Right hindlimb (tissue), 1 donor: ENCODE measurements at regions not wholly inside any gene's neighbourhood (a gene's known extent, or its start where the extent isn't known, plus 50 kb on each side); places are given as distances from the start of the nearest gene placed in this dataset.
"Not testable (repeated sequence)": the region's sequence is repeated elsewhere in the genome, so short reads cannot be mapped to it uniquely, and the experiment has no call there.

ENCODE experiments used
- DNase-seq: peaks from one replicate; pipeline ENCODE4 v3.0.0-alpha.2; 2018

DNA sequence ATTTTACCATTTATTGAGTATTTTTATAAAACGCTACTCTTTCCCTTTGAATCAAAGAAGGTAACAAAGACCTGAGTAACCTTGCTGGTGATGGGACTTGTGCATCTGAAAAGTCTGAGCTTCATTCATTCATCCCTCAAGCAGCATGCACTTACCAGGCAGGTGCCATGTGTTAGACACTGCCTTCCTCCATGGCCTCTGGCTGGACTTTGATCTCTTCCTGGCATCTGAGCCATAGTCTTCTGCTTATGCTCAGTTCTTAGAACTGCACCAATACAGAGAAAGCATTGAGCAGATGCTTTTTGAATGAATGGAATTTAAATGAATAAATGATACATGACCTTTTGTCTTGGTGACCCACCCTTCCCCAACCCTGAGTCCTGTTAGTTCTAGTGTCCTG lies 251.4 kb upstream of the COPS8 start:
- no peak for DNase-seq

DNA sequence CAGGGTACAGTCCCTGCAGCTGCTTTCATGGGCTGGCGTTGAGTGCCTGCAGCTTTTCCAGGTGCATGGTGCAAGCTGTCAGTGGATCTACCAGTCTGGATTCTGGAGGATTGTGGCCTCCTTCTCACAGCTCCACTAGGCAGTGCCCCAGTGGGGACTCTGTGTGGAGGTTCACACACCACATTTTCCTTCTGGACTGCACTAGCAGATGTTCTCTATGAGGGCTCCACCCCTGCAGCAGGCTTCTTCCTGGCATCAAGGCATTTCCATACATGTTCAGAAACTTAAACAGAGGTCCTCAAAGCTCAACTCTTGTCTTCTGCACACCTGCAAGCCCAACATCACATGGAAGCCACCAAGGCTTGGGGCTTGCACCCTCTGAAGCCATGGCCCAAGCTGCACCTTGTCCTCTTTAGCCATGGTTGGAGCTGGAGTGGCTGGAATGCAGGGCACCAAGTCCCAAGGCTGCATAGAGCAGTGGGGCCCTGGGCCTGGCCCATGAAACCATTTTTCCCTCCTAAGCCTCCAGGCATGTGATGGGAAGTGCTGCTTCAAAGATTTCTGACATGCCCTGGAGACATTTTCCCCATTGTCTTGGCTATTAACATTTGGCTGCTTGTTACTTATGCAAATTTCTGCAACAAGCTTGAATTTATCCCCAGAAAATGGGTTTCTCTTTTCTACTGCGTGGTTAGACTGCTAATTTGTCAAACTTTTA lies 250.2 kb upstream of the COPS8 start:
- DNase-seq = no peak

DNA sequence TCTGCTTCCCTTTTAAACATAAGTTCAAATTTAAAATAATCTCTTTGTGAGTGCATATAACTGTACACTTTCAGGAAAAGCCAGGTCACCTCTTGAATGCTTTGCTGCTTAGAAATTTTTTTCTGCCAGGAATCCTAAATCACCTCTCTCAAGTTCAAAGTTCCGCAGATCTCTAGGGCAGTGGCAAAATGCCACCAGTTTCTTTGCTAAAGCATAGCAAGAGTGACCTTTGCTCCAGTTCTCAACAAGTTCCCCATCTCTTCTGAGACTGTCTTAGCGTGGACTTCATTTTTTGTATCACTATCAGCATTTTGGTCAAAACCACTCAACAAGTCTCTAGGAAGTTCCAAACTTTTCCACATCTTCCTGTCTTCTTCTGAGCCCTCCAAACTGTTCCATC lies 249.7 kb upstream of the COPS8 start:
- not testable (repeated sequence) for DNase-seq

DNA sequence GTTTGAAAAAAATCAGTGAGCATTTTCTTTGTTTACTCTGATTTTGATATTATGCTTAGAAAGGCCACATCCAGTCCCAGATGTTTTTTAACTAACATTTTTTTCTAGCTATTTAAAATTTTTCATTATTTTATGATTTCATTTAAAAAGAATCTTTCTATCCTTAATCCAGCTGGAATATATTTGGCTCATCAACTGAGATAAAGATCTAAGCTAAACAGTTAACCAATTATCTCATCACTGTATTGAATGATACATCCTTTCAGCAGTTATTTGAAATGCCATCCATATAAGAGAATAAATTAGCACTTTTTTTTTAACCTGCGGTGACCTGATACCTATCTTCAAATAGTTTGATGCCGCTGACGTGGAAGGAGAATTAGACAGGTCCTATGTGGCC lies 245.5 kb upstream of the COPS8 start:
- DNase-seq = no peak

DNA sequence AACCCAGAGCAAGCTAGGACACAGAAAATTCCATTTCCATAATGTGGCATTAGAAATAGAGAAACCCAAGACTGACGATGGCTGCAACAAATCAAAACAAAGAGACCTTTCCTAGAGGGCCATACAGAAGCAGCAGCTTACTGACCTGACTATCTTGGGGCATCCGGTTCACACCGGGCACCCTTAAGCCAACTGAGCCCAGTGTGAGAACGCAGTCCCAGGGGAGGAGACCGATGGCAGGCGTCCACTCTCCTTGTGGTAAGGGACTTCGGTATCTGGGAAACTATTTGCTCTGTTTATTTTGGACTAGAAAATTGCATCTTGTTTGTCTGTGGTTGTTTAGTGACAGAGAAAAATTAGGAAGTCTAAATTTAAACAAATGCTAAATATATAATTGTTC lies 244.8 kb upstream of the COPS8 start:
- DNase-seq = no peak

DNA sequence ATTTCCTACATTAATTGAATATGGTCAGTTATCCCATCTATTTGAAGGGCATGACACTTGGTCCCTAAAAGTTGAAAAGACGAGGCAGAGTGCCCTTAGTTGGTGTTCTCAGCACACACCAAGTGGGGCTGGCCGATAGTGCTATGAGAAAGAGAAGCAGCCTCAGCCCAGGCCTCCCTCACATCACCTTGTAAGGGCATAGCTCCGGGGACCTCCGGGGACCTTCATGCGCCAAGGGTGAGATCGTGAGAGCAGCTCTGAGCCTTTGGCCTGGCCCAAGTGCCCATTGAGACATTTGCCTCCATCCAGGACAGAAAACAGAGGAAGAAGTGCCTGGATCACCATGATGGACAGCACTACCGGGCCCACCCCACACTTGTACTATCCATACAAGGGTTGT lies 244.3 kb upstream of the COPS8 start:
- no peak for DNase-seq

DNA sequence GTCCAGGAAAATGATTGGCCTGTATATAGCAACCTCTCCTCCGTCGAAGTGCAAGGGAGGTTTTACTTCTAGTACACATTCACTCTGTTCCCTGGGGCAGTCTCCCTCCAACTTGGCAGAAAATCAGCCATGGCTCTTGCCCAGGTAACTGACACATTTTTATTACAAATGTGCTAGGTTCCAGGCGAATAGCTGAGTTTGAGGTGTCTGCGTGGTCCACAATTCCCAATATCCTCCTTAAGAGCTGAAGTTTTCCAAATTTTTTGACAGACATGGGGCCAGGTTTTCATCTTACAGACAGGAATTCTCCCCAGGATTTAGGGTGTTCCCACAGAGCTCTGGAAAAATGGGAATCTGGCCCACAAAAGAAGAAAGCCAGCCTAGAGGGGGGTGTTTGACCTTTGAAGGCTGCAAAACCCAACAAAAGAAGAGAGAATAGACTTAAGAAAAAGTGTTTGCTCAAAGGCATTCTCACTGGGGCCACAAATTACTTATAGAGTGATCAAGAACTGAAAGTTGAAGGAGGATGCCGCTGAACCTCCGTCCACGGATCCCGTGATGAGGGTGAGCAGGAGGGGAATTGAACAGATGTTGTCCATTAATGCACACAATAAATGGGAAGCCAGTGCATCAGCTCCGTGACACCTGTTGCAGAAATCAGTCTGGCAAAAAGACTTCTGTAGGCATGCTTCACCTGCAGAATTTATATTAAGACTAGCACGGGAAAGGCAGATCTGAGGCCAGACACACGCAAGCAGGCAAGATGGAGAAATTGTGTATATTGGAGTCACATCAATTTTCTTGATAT lies 242.3 kb upstream of the COPS8 start:
- DNase-seq = peak; percentile 78

DNA sequence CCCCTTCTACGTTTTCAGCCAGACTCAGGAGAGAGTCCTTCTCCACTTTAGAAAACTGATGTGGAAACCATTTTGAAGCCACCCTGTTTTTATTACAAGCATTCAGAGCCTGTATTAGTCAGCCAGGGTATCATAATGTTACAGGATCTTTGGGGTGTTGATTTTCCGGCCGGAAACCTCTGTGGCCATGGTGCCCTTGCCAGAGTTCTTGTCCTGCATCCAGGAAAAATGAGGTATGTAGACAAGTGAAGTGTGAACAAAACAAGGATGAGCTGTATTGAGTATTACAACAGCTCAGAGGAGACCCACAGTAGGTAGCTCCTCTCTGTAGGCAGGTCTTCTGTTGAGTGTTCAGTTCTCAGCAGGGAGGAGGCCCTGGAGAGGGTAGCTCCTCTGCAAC lies 241.0 kb upstream of the COPS8 start:
- no peak for DNase-seq

DNA sequence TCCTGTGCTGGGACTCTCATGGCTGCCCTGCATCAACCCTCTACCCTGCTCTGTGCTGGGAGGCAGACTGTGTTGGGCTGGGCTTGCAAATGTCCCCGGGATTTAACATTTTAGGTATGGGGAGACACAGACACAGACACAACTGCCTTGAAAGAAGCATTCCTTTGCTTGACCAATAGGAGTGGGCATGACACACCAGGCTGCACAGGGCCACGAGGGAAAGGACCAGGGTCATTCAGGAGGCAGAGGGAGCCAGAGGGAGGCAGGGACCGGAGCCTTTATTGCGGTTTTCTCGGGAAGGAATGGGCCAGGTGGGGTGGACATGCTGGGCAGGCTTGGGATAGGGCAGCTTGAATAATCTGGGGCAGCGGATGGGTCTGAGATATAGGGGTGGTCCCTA lies 238.7 kb upstream of the COPS8 start:
- no peak for DNase-seq

DNA sequence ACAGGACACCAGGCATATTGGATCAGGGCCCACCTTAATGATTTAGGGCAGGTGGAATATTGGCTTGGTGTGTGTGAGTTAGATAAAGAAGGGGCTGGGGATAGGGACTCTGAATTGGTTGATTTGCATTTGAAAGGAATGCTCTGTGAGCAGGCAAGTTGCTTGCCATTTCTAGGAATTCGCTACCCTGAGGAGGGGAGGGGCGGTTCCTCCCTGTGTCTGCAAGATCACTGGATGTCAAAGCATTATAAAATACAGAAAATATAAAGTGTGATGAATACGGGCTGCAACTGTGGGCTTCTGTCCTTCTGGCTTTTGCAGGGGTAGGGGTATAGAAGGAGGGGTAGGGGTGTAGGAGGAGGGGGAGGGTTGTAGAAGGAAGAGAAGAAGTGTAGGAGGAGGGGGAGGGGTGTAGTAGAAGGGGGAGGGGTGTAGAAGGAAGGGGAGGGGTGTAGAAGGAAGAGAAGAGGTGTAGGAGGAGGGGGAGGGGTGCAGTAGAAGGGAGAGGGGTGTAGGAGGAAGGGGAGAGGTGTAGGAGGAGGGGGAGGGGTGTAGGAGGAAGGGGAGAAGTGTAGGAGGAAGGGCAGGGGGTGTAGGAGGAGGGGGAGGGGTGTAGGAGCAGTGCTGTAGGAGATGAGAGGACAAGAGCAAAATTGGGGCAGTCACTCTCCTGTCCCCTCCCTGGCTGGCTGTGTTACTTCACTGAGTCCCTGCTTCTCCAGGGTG lies 238.0 kb upstream of the COPS8 start:
- DNase-seq = no peak

DNA sequence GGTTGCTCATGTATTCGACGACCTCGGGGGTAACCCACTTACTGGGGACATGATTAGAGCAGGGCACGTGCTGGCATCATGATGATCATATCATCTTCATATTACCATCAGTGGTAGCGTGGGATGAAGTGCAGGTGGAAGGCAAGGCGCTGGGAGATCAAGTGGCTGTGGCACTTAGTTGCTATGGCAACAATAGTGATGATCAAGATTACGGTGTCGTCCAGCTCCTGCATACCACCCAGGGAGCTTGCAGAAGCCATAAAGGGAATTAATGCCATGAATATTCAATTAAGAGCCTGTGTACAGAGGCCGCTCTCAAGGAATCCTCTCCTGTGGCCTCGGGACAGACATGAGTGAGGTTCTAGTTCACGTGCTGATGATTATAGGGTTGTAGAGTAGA lies 237.2 kb upstream of the COPS8 start:
- no peak for DNase-seq

DNA sequence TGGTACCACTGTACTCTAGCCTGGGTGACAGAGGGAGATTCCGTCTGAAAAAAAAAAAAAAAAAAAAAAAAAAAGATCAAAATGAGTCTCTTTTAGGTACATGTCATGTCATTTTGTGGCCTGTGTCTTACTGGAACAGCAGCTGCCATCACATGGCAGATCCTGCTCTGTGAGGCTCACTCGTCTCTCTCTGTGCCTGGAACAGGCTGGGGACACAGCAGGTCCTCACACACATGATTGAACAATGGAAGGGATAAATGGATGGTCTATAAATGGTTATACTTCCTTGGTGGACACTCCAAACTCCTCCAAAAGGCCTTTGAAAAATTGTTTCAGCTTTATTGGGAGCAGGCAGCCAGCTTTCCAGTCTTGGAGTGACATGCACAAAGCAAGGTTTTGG lies 236.2 kb upstream of the COPS8 start:
- no peak for DNase-seq

DNA sequence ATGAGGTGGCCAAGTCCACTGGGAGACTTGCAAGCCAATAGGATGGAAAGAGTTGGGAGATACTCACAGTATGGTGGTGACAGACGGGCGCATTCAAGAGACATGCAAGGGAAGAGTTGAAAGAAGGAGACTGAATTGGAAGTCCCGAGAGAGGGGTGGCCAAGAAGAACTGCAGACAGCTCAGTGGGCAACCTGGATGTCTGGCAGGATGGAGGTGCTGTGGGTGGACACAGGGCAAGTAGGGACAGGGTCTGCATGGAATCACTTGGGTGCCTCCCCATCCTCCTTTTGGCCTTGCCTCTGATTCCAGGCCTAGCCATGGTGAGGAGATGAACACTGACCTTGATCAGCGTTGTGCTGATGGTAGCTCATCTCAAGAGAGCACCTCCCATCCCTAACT lies 235.7 kb upstream of the COPS8 start:
- no peak for DNase-seq

DNA sequence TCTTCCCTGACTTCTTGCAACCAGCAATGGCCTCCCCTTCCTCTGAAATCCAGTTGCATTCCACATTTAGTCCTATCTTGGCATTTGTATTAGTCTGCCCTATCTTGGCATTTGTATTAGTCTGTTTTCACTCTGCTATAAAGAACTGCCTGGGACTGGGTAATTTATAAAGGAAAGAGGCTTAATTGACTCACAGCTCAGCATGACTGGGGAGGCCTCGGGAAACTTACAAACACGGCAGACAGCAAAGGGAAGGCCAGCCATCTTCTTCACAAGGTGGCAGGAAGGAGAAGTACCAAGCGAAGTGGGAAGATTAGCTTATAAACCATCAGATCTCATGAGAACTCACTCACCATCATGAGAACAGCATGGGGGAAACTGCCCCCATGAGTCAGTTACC lies 234.5 kb upstream of the COPS8 start:
- DNase-seq = no peak

DNA sequence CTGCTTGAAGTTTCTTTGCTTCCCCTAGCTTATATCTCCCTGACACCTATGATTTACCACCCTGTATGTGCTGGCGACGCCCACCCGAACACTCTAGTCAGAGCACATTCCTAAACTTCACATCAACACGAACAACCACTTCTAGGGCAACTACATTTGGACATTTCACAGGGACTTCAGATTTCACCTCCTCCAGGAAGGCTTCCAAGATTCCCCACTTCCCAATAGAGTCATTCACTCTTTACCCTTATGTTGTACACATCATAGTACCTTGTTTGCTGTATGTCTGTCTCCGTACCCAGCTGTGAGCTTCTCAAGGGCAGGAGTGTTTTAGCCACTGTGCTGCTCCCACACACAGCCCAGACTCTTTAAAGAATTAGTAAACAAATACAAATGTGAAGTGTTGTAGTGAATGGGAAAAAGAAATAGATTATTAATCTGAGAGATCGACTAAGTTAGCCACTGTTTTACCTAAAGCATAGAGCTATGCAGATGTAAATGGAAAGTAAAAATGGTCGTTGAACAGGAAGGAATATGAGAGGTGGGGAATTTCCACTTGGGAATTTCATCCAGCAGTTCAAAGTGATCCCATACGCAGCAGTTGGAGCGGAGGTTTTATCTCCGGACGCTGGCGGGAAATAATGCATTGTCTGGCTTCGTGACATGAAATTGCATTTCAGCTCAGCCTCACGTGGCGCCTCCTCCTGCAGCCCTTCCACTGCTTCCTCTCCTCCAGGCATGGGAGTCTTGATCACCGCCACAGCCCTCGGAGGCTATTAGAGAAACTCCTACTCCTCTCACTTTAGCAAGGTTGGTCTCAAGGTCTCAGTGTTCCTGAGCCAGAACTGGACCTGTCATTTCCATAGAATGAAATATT lies 233.4 kb upstream of the COPS8 start:
- peak; percentile 45 for DNase-seq

DNA sequence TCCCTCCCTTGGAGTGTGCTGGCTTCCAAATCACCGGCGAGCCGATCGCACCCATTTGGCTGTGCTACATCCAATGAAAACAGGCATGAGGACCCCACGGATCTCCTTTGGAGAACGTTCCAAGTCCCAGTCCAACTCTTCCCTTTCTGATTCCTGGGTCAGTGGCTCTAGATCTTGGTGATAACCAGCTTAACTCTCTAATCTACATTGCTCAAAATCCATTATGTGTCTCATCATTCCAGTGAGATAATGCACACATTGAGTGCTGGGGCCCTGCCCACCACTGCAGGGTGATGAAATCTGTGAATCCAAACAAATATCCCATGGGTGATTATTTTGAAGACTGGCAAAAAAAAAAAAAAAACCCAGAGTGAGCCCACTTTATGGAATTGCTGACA lies 232.7 kb upstream of the COPS8 start:
- DNase-seq = no peak

DNA sequence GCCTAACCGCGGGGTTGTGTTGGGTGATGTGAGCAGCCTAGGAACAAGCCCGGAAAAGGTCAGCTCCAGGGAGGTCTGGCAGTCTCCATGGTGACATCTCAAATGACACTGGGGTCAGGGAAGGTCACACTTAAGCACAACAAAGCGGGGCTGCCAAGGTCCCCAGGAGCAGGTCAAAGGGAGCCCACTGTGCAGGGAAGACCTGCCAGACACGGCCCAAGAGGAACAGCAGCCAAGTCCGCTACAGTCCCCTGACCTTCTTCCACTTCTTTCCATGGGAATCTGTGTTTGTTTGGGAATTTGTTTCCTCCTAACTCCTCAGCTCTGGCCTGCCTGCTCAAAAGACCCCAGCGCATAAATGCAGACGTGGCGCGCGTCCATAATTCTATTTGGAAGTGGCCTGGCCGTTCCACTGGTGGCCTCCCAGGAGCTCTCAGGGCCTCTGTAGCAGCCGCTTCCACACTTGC lies 232.1 kb upstream of the COPS8 start:
- no peak for DNase-seq

DNA sequence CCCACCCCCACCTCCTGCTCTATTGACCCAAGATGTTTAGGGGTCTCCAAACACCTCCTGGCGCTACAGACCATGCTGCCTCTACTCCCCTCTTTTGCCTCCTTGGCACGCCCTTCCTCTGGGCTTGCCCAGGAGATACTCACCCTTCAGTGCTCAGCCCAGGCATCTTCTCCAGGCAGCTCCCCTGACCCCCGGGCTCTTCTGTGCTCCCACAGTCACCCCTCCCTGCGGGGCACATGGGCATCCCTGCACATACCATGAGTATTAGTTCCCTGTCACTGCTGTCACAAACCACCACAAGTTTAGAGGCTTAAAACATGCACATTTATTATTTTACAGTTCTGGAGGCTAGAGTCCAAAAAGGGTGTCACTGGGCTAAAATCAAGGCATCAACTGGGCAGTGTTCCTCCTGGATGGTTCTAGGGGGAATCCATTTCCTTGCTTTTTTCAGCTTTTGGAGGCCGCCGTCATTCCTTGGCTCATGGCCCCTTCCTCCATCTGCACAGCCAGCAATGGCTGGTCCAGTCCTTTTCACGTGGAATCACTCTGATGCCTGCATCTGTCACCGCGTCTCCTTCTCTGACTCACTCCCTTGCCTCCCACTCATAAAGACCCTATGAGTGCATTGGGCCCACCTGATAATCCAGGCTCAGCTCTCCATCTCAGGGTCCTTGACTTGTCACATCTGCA lies 230.4 kb upstream of the COPS8 start:
- DNase-seq = no peak

DNA sequence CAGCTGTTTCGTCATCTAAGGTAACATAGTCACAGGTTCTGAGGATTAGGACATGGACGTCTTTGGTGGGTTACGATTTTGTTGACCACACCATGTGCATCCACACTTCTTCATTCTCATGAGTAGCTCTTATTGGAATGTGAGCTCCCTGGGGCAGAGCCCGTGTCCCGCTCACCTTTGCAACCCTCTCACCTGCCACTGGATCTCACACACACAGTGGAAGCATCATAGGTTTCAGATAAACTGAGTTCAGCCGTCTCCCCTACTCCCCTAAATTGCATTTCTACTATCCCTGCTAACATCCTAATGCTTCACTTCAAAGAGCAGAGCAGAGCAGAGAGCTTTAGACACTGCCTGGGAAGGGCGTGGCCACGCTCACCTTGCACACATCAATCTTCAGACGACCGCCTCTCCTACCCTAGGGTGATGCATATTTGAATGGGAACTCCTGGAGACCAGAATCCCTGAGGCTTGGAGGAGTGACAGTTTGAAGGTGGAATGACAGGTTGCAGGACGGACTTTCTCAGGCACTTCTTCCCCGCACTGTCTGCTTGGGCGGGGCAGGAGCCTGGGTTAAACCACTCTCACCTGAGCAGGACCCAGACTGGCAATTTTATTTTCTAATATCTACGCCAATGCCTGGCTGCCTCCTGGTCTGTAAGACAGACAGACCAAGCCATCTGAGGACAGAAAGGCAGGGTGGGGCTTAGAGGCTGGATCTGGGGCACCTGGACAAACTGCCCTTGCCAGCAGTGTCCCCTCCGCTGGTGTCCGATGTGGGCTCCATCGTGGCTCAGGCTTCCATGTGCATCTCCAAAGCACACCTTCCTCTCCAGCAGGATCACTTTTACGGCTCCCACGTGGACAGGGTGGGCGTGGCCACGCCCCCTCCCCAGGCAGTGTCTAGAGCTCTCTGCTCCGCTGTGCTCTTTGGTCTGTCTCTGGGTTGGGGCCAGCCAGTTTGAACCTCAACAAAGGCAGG lies 229.5 kb upstream of the COPS8 start:
- no peak for DNase-seq

DNA sequence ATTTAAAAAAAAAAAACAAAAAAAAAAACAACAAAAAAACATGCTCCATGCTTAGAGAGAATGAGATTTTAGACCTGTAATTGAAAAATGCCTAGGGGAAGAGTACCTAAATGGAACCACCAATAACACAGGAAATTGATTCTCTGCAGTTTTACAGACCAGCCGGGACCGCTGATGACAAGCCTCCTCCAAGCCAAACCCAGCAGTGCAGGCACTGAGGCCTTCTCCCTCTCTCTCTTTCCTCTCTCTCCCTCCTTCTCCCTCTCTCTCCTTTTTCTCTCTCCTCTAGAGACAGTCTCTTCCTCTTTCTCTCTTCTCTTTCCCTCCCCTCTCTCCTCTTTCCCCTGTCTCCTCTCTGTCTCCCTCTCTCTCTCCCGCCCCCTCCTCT lies 228.8 kb upstream of the COPS8 start:
- DNase-seq = no peak

DNA sequence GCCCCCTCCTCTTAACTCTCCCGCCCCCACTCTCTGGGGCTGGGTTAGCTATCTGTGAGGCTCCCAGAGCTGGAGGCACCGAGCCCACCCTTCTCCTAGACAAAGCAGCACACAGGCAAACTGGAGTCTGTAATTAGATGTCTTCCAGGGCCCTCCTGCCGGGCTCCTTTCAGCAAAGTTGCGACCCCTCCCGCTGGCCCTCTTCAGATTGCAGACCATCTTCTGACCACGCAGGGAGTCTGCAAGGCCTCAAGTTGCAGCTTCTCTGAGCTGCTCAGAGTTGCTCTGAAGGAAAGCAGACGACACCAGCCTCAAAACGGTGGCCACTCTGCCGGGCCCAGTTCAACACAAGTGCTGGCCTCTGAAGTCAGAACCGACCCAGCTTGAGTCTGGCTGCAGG lies 228.4 kb upstream of the COPS8 start:
- no peak for DNase-seq
